ENCODE measurements at regions not wholly inside any gene's neighbourhood (a gene's known extent, or its start where the extent isn't known, plus 50 kb on each side); places are given as distances from the start of the nearest gene placed in this dataset.
"Not testable (repeated sequence)": the region's sequence is repeated elsewhere in the genome, so short reads cannot be mapped to it uniquely, and the experiment has no call there.

GRCh38 chr6:86609549-86610388 lies 327.6 kb upstream of the HTR1E start:
- Mint-ChIP-seq H3K27me3 (ENCODE audit: low read depth) (no peaks in the 10 kb centered on the region), H3K4me1 (ENCODE audit: low read depth) (no peaks in the 10 kb centered on the region), H3K27ac (no peak overlapping the region), H3K4me3 (no peak overlapping the region), H3K36me3 (ENCODE audit: low read depth) (no peaks in the 10 kb centered on the region), H3K9me3 (peaks cover 3% of the 10 kb centered on the region)

DNA sequence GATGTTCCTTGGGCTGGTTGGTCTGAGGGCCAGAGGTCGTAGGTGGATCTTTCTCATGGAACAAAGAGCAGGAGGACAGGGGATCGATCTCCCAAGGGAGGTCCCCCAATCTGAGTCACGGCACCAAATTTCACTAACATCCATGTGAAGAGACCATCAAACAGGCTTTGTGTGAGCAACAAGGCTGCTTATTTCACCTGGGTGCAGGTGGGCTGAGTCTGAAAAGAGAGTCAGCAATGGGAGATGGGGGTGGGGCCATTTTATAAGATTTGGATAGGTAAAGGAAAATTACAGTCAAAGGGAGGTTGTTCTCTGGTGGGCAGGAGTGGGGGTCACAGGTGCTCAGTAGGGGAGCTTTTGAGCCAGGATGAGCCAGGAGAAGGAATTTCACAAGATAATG lies 334.0 kb upstream of the HTR1E start:
- H3K4me3 Mint-ChIP-seq; H3K27ac Mint-ChIP-seq; H3K27me3 Mint-ChIP-seq (ENCODE audit: low read depth); H3K4me1 Mint-ChIP-seq (ENCODE audit: low read depth); H3K9me3 Mint-ChIP-seq; H3K36me3 Mint-ChIP-seq (ENCODE audit: low read depth): not testable (repeated sequence)

DNA sequence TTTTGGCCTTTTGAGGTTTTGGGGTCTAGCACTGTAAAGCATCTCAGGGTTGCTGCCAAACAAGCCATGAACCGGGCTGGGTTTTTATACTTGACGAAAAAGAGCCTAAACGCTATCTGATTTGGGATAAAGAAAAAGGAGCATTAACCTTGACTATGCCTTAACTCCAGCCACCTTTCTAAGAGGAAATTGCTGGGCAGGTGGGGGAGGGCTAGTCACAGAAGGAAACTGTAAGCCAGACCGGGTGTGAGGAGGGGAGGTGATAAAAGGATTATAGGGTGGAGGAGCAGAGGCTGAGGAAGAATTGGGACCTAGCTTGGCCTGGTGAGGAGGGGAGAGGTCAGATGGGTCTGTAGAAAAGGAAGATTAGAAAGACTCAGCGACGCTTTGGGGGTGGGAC lies 335.2 kb upstream of the HTR1E start:
- H3K4me1 Mint-ChIP-seq (ENCODE audit: low read depth); H3K4me3 Mint-ChIP-seq; H3K27me3 Mint-ChIP-seq (ENCODE audit: low read depth); H3K27ac Mint-ChIP-seq; H3K9me3 Mint-ChIP-seq; H3K36me3 Mint-ChIP-seq (ENCODE audit: low read depth): not testable (repeated sequence)

DNA sequence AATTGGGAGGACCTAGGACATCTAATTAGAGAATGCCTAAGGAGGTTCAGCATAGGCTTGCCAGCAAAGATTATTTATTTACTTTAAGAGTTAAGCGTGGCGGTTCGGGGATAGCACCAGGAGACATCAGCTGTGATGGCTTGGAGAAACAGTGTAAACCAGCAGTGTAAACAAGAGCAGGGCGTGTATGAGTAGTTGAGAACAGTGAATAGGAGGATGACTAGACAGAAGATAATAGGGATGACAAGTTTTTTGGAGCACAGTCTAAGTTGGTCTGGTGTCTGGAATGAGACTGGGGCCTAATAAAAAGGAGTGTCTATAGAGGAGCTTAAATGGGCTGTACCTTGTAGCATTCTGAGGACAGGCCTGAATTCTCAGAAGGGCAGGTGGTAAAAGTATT lies 338.4 kb upstream of the HTR1E start:
- not testable (repeated sequence) for H3K27ac Mint-ChIP-seq; H3K36me3 Mint-ChIP-seq (ENCODE audit: low read depth); H3K27me3 Mint-ChIP-seq (ENCODE audit: low read depth); H3K4me1 Mint-ChIP-seq (ENCODE audit: low read depth); H3K4me3 Mint-ChIP-seq; H3K9me3 Mint-ChIP-seq

GRCh38 chr6:86595641-86596040 lies 341.7 kb upstream of the HTR1E start:
- Mint-ChIP-seq H3K9me3 (no peaks in the 10 kb centered on the region), H3K27ac (no peak overlapping the region), H3K4me1 (ENCODE audit: low read depth) (no peaks in the 10 kb centered on the region), H3K4me3 (no peak overlapping the region), H3K27me3 (ENCODE audit: low read depth) (no peaks in the 10 kb centered on the region), H3K36me3 (ENCODE audit: low read depth) (no peaks in the 10 kb centered on the region)

- H3K27me3 Mint-ChIP-seq (ENCODE audit: low read depth), result no peaks in the 10 kb centered on the region
These were observed 351.1 kb upstream of the HTR1E start for GRCh38 chr6:86586195-86586594.

GRCh38 chr6:86581833-86582232 lies 355.5 kb upstream of the HTR1E start:
- Mint-ChIP-seq H3K27me3 (ENCODE audit: low read depth) (no peaks in the 10 kb centered on the region), H3K27ac (no peak overlapping the region), H3K4me1 (ENCODE audit: low read depth) (no peaks in the 10 kb centered on the region), H3K36me3 (ENCODE audit: low read depth) (no peaks in the 10 kb centered on the region), H3K4me3 (no peak overlapping the region), H3K9me3 (peaks cover 56% of the 10 kb centered on the region)

More at GRCh38 chr6:86586195-86586594, 351.1 kb upstream of the HTR1E start:
- Mint-ChIP-seq H3K36me3 (ENCODE audit: low read depth) (no peaks in the 10 kb centered on the region), H3K4me1 (ENCODE audit: low read depth) (no peaks in the 10 kb centered on the region), H3K27ac (no peak overlapping the region), H3K9me3 (peaks cover 46% of the 10 kb centered on the region), H3K4me3 (no peak overlapping the region)

DNA sequence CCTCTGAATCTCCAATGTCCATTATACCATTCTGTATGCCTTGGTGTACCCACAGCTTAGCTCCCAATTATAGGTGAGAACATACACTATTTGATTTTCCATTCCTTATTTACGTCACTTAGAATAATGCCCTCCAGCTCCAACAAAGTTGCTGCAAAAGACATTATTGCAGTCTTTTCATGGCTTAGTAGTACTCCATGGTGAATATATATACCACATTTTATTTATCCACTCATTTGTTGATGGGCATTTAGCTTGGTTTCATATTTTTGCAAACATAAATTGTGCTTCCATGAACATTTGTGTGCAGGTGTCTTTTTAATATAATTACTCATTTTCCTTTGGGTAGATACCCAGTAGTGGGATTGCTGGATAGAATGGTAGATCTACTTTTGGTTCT lies 374.1 kb upstream of the HTR1E start:
- Mint-ChIP-seq H3K27me3 (ENCODE audit: low read depth) (no peaks in the 10 kb centered on the region), H3K36me3 (ENCODE audit: low read depth) (no peaks in the 10 kb centered on the region), H3K9me3 (peaks cover 14% of the 10 kb centered on the region), H3K4me1 (ENCODE audit: low read depth) (no peaks in the 10 kb centered on the region), H3K4me3 (no peak overlapping the region), H3K27ac (no peak overlapping the region)

DNA sequence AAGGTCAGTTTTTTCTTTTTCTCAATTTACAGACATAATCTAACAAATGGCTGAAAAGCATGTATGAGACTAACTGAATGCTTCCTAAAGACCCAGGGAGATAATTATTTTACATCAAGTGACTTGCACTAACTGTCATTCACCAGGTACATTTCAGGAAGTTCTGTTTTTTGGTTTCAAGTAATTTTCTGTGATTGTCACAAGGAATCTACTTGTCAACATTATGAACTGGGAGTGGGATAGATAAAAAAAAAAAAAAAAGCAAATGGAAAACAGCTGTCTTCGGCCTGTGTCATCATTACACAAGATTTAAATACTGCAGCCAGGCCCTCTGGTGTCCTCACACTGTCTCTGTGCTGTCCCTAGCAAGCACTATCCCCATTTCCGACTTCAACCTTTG lies 379.0 kb upstream of the HTR1E start:
- Mint-ChIP-seq H3K4me3 (no peak overlapping the region), H3K27me3 (ENCODE audit: low read depth) (no peaks in the 10 kb centered on the region), H3K27ac (no peak overlapping the region), H3K36me3 (ENCODE audit: low read depth) (no peaks in the 10 kb centered on the region), H3K4me1 (ENCODE audit: low read depth) (no peaks in the 10 kb centered on the region), H3K9me3 (no peaks in the 10 kb centered on the region)

- no peak overlapping the region for H3K4me3 Mint-ChIP-seq
- no peak overlapping the region for H3K27ac Mint-ChIP-seq
- H3K27me3 Mint-ChIP-seq (ENCODE audit: low read depth), result no peaks in the 10 kb centered on the region
- H3K9me3 Mint-ChIP-seq, result peaks cover 13% of the 10 kb centered on the region
- H3K36me3 Mint-ChIP-seq (ENCODE audit: low read depth), result no peaks in the 10 kb centered on the region
- no peaks in the 10 kb centered on the region for H3K4me1 Mint-ChIP-seq (ENCODE audit: low read depth)
These were observed 400.0 kb upstream of the HTR1E start for GRCh38 chr6:86537292-86537861.

- no peaks in the 10 kb centered on the region for H3K4me1 Mint-ChIP-seq (ENCODE audit: low read depth)
- H3K36me3 Mint-ChIP-seq (ENCODE audit: low read depth), result no peaks in the 10 kb centered on the region
- peaks cover 9% of the 10 kb centered on the region for H3K9me3 Mint-ChIP-seq
- H3K27me3 Mint-ChIP-seq (ENCODE audit: low read depth), result no peaks in the 10 kb centered on the region
- no peak overlapping the region for H3K27ac Mint-ChIP-seq
- H3K4me3 Mint-ChIP-seq, result no peak overlapping the region
These were observed 401.2 kb upstream of the HTR1E start for GRCh38 chr6:86536121-86536520.

GRCh38 chr6:86535100-86535499 lies 402.2 kb upstream of the HTR1E start:
- peaks cover 5% of the 10 kb centered on the region for H3K9me3 Mint-ChIP-seq
- no peak overlapping the region for H3K27ac Mint-ChIP-seq
- no peaks in the 10 kb centered on the region for H3K36me3 Mint-ChIP-seq (ENCODE audit: low read depth)
- H3K27me3 Mint-ChIP-seq (ENCODE audit: low read depth), result no peaks in the 10 kb centered on the region
- H3K4me1 Mint-ChIP-seq (ENCODE audit: low read depth), result no peaks in the 10 kb centered on the region
- H3K4me3 Mint-ChIP-seq, result no peak overlapping the region

DNA sequence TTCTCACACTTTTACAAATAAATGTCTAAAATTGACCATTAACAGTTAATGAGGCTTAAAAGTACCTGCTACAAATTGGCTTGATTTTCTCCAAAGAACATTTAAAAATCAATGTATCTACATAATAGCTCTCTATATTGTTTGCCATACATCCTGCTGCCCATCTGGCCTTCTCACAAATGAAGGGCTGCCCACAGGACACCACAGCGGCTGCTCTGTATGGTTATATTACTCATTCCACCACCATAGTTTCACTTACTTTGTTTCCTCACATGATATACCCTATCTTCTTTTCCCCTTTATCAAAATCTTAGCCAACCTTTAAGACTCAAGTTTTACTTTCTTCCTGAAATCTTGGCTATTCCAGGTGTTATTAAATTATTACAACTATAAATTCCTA lies 407.7 kb upstream of the HTR1E start:
- no peaks in the 10 kb centered on the region for H3K4me1 Mint-ChIP-seq (ENCODE audit: low read depth)
- no peaks in the 10 kb centered on the region for H3K27me3 Mint-ChIP-seq (ENCODE audit: low read depth)
- H3K36me3 Mint-ChIP-seq (ENCODE audit: low read depth), result no peaks in the 10 kb centered on the region
- peaks cover 13% of the 10 kb centered on the region for H3K9me3 Mint-ChIP-seq
- no peak overlapping the region for H3K4me3 Mint-ChIP-seq
- no peak overlapping the region for H3K27ac Mint-ChIP-seq

DNA sequence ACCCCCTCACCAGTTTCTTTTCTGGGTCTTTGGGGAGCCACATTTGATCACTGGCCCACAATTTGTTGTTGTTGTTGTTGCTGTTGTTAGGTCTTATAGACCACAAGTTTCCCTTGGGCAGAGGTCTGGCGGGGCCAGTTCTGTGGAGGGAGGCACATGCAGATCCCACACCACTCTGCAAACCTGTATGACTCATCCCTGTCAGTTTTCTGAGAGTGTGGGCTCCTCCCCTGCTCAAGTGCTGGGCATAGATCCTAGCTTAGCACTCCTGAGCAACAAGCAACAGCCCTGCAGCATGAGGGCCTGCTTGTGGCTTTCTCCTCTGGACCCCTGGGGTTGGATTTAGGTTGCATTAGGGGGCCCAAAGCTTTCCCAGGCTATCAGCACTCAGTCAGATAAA lies 411.1 kb upstream of the HTR1E start:
- Mint-ChIP-seq H3K4me3 (no peak overlapping the region), H3K27ac (no peak overlapping the region), H3K36me3 (ENCODE audit: low read depth) (no peaks in the 10 kb centered on the region), H3K9me3 (peaks cover 8% of the 10 kb centered on the region), H3K27me3 (ENCODE audit: low read depth) (no peaks in the 10 kb centered on the region), H3K4me1 (ENCODE audit: low read depth) (no peaks in the 10 kb centered on the region)

- H3K27me3 Mint-ChIP-seq (ENCODE audit: low read depth), result no peaks in the 10 kb centered on the region
- no peaks in the 10 kb centered on the region for H3K36me3 Mint-ChIP-seq (ENCODE audit: low read depth)
- no peaks in the 10 kb centered on the region for H3K4me1 Mint-ChIP-seq (ENCODE audit: low read depth)
- H3K9me3 Mint-ChIP-seq, result no peaks in the 10 kb centered on the region
- no peak overlapping the region for H3K4me3 Mint-ChIP-seq
- H3K27ac Mint-ChIP-seq, result no peak overlapping the region
These were observed 421.2 kb upstream of the HTR1E start for GRCh38 chr6:86516087-86516486.

Data from T-helper 1 cell treated with Interleukin-12 subunit alpha and Interleukin-12 subunit beta and Interleukin-4 antibody, amounts not matched to agents 30 μg/mL and 1 μg/mL, for 36 hours (primary cell).